BJ (cell line): ENCODE measurements at regions not wholly inside any gene's neighbourhood (a gene's known extent, or its start where the extent isn't known, plus 50 kb on each side); places are given as distances from the start of the nearest gene placed in this dataset.
"Not testable (repeated sequence)": the region's sequence is repeated elsewhere in the genome, so short reads cannot be mapped to it uniquely, and the experiment has no call there.

Source experiments
- CTCF ChIA-PET: fragments of 350-600 bp; formaldehyde crosslinking; extraction: SDS; loops from one replicate; lab custom pipeline; 2021; ENCODE audit warnings: antibody characterized with exemption, inconsistent platforms; lab: Yijun Ruan, JAX
- POLR2A ChIA-PET: fragments of 300-600 bp; sonication (Branson Sonifier 250); formaldehyde crosslinking; extraction: SDS; loops from one replicate; lab custom pipeline; 2021; ENCODE audit warnings: antibody characterized with exemption; lab: Charles Lee
- DNase-seq: peaks from one replicate; pipeline ENCODE4 v3.0.0-alpha.2; 2011; ENCODE audit warnings: low read depth
- H3K27me3 ChIP-seq: 2 replicates; pipeline ENCODE4 v1.6.0; 2011; ENCODE audit warnings: low read length; ENCODE audit not compliant: control insufficient read depth, insufficient read depth
- H3K36me3 ChIP-seq: 2 replicates; pipeline ENCODE4 v1.5.1; 2011; ENCODE audit warnings: low read length; ENCODE audit not compliant: control insufficient read depth, insufficient read depth
- H3K4me3 ChIP-seq: 2 replicates; pipeline ENCODE4 v1.5.1; 2011; ENCODE audit warnings: low read depth, mild to moderate bottlenecking, control low read depth, low read length
- CTCF ChIP-seq: IDR thresholded peaks from 2 replicates; pipeline ENCODE4 v1.5.1; 2011; ENCODE audit warnings: low read depth, mild to moderate bottlenecking, control low read depth, inconsistent platforms, low read length, moderate library complexity; ENCODE audit not compliant: insufficient read depth

- ChIA-PET POLR2A (no interaction called here), CTCF (no interaction called here)
- TF ChIP-seq CTCF = no peak
- Histone ChIP-seq H3K27me3 (no peaks in the 10 kb centered on the region), H3K36me3 (no peaks in the 10 kb centered on the region), H3K4me3 (no peak overlapping the region)
- DNase-seq = no peak
Observed at GRCh38 chr1:190679454-190679853, 201.8 kb upstream of the BRINP3 start.

DNA sequence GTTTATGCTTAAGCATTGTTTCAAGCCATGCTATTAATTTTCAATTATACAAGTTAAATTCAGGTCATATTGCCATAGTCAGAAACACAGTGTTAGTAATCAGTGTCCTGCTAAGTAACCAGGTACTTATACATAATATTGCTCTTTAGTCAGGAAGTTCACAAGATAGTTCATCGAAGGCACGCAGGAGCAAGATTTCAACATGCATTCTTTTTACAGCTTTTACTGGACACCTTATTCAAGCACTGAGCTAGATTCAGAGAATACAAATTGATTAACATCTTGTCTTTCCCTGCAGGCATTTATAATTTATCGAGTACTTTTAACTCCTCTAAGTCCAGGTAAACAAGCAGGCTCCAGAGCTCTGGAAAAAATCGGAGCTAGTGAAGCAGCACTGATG is 202.3 kb upstream of the BRINP3 start:
- DNase-seq = no peak
- H3K36me3 ChIP-seq = no peaks in the 10 kb centered on the region
- H3K4me3 ChIP-seq = no peak overlapping the region
- POLR2A ChIA-PET = no interaction called here
- H3K27me3 ChIP-seq = no peaks in the 10 kb centered on the region
- CTCF ChIA-PET = no interaction called here
- TF ChIP-seq CTCF = no peak

GRCh38 chr1:190685676-190686075 is 208.0 kb upstream of the BRINP3 start:
- ChIA-PET POLR2A (no interaction called here), CTCF (no interaction called here)
- H3K4me3 ChIP-seq = no peak overlapping the region
- TF ChIP-seq CTCF = no peak
- no peaks in the 10 kb centered on the region for H3K27me3 ChIP-seq
- DNase-seq = no peak
- H3K36me3 ChIP-seq = no peaks in the 10 kb centered on the region

DNA sequence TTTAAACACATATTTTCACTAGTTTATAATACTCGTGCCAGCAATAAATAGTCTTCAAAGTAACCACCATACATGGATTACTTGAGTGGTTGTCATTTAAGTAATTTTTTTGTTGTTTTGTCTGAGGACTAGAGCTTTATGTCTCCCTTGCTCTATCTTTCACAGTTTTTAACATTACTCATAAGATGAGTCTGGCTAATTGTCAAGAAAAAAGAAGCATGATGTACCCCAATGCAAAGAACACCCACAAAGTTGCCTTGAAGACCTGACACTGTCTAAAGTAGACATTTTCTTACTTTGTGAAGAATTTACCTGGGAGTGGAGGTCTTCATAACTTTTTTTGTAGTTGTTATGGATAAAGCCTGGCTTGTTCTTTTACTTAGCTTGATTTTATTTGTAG is 210.4 kb upstream of the BRINP3 start:
- no peak for DNase-seq
- H3K4me3 ChIP-seq = no peak overlapping the region
- CTCF ChIA-PET = no interaction called here
- POLR2A ChIA-PET = no interaction called here
- H3K27me3 ChIP-seq = no peaks in the 10 kb centered on the region
- TF ChIP-seq CTCF = no peak
- H3K36me3 ChIP-seq = no peaks in the 10 kb centered on the region

- H3K27me3 ChIP-seq, CTCF ChIA-PET, H3K36me3 ChIP-seq, DNase-seq, H3K4me3 ChIP-seq, POLR2A ChIA-PET: not testable (repeated sequence)
Observed at GRCh38 chr1:190698488-190698887, 220.8 kb upstream of the BRINP3 start.

GRCh38 chr1:190699165-190699564 is 221.5 kb upstream of the BRINP3 start:
- DNase-seq = no peak
- TF ChIP-seq CTCF = no peak

More at GRCh38 chr1:190699165-190699564, 221.5 kb upstream of the BRINP3 start:
- no peaks in the 10 kb centered on the region for H3K36me3 ChIP-seq
- no peaks in the 10 kb centered on the region for H3K27me3 ChIP-seq
- ChIA-PET POLR2A (no interaction called here), CTCF (no interaction called here)
- H3K4me3 ChIP-seq = no peak overlapping the region
